ENCODE measurements at regions not wholly inside any gene's neighbourhood (a gene's known extent, or its start where the extent isn't known, plus 50 kb on each side); places are given as distances from the start of the nearest gene placed in this dataset.

DNA sequence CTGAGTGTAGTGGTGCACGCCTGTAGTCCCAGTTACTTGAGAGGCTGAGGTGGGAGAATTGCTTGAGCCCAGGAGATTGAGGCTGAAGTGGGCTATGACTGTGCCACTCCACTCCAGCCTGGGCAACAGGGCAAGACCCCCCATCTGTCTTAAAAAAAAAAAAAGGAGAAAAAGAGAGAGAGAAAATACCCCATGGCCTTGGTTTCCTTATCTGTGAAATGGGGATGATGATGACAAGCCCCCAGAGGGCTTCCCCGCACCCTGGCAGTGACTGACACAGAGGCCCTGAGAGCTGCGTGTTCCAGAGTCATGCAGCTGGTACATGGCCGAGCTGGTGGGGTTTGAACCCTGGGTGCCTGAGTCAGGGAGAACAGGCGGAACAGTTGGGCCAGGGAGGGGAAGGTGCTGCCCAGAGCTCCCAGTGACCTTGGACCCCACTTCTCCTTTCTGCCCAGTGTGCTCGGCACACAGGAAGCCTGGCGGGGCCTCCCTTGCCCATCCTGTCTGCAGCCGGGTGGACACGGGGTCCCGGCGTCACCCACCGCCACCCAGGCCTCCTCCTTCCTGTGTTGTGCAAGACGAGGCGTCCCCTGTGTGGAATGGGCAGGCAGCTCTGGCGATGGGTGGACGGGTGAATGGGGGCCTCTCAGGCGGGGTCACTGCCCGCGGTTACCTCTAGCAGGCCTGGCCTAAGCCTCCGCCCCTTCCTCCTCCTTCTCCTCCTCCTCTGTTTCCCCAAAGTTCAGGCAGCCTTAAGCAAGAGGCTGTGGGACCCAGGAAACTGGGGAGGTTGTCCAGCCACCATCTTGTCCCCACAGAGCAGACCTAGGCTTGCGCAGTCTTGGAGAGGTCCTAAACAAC, 84.2 kb downstream of the CEBPB start:
- H3K4me3 ChIP-seq (ENCODE audit: low read length), result no peak overlapping the region
- TF ChIP-seq, protein P1, sequence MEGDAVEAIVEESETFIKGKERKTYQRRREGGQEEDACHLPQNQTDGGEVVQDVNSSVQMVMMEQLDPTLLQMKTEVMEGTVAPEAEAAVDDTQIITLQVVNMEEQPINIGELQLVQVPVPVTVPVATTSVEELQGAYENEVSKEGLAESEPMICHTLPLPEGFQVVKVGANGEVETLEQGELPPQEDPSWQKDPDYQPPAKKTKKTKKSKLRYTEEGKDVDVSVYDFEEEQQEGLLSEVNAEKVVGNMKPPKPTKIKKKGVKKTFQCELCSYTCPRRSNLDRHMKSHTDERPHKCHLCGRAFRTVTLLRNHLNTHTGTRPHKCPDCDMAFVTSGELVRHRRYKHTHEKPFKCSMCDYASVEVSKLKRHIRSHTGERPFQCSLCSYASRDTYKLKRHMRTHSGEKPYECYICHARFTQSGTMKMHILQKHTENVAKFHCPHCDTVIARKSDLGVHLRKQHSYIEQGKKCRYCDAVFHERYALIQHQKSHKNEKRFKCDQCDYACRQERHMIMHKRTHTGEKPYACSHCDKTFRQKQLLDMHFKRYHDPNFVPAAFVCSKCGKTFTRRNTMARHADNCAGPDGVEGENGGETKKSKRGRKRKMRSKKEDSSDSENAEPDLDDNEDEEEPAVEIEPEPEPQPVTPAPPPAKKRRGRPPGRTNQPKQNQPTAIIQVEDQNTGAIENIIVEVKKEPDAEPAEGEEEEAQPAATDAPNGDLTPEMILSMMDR (conservative IDR thresholded peaks at IDR 0.05; ENCODE audit: low read depth, low read length), result no peak
- DNase-seq (ENCODE audit: low read depth), result no peak

DNA sequence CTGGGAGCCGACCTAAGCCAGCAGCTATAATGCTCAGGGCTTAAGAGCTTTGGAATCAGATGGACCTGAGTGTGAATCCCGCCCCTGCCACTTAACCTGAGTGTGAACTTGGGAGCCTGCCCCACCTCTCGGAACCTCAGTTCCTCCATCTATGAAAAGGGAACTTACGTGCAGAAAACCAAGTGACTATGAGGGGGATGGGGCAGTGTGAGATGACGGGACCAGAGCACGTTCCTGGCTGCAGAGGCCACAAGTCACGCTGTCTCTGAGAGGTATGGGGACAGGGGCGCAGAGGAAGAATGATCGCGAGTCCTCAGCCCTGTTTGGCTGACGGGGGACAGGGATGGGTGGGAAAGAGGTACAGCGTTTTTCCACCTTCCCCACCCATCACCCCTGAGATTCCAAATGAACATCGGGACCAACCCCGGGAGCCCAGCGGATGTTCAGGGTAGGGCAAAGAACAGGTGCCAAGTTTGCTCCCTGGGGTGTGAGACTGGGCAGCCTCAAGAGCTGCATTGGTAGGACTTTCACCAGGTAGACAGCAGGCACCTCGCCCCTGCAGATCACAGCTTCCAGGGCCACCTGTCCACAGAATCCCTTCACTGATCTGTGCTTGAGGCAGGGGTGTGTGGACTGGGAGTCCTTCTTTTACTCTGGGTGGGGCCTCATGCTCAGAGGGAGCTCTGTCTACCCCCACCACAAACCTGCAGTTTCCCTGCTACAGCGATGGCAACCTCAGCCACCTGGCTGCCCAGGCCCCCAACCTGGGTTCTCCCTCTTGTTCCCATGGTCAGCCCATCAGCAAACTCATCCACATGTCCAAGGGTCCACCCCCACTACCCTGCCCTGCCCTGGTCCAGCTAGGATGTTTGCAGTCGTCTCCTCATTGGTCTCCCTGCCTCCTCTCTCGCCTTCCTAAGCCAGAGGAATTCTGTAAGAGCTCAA, 85.8 kb downstream of the CEBPB start:
- no peak for DNase-seq (ENCODE audit: low read depth)
- TF ChIP-seq, protein P1 (conservative IDR thresholded peaks at IDR 0.05; ENCODE audit: low read depth, low read length), result no peak

DNA sequence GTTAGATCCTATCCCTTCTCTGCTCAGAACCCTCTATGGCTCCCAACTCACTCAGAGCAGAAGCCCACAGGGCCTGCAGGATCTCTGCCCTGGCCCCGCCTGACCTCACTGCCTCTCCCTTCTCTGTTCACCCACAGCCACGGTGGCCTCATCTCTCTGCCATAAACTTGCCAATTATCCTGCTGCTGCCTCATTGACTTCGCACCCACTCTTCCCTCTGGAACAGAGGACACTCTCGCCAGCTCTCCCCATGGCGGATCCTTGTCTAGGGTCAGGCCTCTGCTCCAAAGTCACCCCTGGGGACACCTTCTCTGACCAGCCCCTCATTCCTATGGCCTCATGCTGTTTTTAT, 86.4 kb downstream of the CEBPB start:
- no peak for DNase-seq (ENCODE audit: low read depth)
- TF ChIP-seq, protein P1 (conservative IDR thresholded peaks at IDR 0.05; ENCODE audit: low read depth, low read length), result no peak
- no peak overlapping the region for H3K4me3 ChIP-seq (ENCODE audit: low read length)

More for the DNA sequence above, 85.8 kb downstream of the CEBPB start:
- H3K4me3 ChIP-seq (ENCODE audit: low read length), result no peak overlapping the region

DNA sequence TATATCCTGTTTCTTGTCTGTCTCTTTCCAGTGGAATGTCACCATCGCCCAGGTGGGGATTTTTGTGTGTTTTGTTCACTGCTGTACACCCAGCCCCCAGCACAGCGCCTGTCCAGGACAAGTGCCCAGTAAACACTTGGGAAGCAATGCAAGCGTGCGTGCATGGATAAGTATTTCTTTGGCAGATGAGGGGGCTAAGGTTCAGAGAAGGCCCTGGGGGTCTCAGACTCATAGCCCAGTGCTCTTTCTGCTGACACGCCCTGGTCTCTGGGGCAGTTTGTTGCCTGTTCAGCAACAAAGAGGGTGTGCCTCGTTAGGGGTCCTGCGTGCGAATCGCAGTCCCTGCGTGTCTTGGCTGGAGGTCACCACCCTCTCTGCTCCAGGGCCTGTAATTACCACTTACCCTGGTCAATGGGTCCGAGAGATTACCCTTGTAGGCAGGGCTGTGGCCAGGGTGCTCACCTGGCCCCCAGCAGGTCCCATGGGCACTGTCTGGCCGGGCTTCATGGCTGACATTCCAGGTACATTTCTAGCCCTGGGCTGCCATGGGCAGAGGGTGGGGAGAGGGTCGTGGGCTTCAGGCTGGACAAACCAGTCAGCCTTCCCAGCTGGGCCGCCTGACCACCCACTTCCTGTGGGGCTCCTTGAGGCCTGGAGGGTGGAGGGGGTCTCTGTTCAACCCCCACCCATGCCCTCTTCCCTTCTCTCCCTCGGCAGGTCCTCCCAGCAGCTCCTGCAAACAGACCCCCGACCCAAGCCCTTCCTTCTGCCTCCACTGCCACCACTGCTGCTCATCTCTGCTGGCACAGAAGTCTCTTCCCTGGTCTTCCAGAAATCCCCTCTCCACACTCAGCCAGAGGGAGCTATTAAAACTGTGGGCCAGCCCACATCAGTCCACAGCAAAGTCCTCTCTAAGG, 87.1 kb downstream of the CEBPB start:
- DNase-seq (ENCODE audit: low read depth), result no peak
- H3K4me3 ChIP-seq (ENCODE audit: low read length), result no peak overlapping the region
- TF ChIP-seq, protein P1 (conservative IDR thresholded peaks at IDR 0.05; ENCODE audit: low read depth, low read length), result no peak

DNA sequence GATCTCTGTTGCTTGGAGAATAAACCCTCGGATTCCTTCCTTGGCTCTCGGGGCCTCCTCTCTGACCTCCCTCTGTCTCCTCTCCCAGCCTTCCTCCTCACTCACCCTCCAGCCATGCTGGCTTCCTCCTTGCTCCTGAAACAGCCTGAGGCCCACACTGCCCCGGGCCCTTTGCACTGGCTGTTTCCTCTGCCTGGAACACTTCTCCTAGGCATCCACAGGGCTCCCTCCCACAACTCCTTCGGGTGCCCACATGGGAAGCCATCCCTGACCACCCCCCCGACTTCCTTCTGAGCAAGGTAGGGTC, 87.7 kb downstream of the CEBPB start:
- DNase-seq (ENCODE audit: low read depth), result no peak
- TF ChIP-seq, protein P1 (conservative IDR thresholded peaks at IDR 0.05; ENCODE audit: low read depth, low read length), result no peak
- no peak overlapping the region for H3K4me3 ChIP-seq (ENCODE audit: low read length)

DNA sequence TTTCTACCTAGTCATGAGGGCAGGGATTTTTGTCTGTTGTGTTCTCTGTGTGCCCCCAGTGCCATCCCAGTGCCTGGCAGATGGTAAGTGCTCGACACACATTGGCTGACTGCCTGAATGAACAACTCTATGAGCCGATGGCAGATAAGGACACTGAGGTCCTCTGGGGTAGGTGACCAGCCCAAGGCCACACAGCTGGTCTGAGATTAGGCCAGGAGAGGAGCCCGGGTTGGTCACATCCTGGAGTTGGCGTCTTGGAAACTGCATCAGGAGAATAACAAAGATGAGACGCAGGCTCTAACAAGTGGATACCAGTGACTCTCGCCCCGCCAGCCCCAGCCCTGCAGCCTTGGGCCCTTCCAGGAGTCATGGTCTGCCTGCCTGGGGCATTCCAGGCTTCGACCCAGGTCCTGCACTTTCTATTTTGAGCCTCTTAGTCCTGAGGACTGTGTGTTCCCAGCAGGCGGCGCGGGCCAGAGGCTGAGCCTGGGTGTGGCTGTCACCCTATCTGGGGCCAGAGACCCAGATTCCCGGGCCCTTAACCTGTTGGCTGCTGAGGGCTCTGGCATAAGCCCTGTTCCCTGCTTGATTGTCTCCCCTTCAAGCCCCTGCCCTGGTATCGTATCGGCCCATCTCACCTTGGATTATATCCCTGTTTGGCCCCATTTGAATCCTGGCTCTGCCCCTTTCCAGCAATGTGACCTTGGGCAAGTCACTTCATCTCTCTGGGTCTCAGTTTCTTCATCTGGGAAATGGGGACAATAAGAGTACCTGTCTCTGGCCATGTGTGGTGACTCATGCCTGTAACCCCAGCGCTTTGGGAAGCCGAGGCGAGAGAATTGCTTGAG, 88.3 kb downstream of the CEBPB start:
- DNase-seq (ENCODE audit: low read depth), result no peak
- TF ChIP-seq, protein P1 (conservative IDR thresholded peaks at IDR 0.05; ENCODE audit: low read depth, low read length), result peak; percentile 58
- no peak overlapping the region for H3K4me3 ChIP-seq (ENCODE audit: low read length)
